ENCODE measurements at regions not wholly inside any gene's neighbourhood (a gene's known extent, or its start where the extent isn't known, plus 50 kb on each side); places are given as distances from the start of the nearest gene placed in this dataset.

DNA sequence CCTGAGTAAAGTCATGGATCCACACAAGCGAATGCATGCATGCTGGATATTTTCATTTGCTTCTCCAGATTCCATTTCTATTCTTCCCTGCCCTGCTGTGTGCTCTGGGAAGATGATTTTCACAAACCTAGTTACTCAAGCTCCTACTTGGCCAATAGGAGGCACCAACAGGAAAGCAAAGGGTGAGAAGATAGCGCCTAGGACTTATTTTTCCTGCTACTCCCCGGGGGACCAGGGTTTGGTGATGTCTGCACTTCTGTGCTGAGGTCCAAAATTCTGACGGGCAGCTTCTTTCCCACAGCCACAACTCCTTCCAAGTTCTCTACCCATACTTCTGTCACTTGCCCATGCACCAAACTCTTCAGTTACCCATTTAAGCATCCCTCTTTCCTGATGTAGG, 509.3 kb upstream of the TENM4 start:
- no peak for DNase-seq (ENCODE audit: low read depth)

GRCh38 chr11:79949574-79949973, 508.7 kb upstream of the TENM4 start:
- no peak for DNase-seq (ENCODE audit: low read depth)

DNA sequence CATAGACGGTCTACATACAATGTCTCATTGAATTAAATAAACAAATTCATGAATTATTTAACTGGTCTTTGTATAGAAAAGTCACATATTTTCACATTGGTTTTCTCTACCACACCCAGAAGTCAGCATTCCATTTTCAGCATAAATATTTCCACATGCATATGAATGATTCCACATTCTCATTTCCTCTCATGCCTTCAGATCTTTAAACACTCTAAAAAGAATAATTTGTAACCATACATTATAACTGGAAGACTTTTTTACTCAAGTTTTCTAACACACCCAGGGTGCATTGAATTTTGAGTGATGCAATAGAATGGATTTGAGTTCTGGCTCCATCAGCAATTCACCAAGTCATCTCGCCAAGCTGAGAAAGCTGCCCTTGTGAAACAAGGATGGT, 501.8 kb upstream of the TENM4 start:
- no peak for DNase-seq (ENCODE audit: low read depth)

GRCh38 chr11:79942090-79942489, 501.3 kb upstream of the TENM4 start:
- DNase-seq (ENCODE audit: low read depth): no peak

DNA sequence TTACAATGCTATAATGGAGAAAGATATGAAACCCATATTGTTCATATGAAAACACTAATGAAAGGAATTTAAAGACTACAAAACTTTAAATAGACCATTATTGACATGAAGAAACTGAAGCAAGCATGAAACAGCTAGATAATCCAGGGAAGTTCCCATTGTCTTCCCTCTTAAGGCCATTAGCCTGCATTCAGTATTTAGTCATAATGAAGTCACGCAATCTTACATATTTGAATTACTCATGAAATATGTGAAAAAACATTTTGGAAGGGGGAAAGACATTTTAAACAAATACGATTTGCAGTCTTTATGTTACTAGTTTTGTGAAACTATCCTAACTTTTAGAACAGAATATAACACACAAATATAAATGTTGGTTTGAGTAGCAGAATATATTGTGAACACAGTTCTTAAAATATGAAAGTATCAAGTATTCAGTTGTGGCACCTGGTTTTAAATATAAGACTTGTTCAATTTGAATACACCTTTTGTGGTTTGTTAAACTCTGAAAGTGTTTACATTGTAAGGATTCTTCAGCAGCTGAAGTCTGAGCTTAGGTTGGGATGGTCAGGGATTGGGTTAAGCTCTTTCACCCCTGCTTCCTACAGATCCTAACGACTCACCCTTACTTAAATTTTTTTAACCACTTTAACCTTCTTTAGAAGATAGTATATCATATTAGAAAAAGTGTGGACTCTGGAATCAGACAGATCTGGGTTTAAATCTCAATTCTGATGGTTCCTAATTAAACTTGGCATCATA, 500.3 kb upstream of the TENM4 start:
- no peak for DNase-seq (ENCODE audit: low read depth)

DNA sequence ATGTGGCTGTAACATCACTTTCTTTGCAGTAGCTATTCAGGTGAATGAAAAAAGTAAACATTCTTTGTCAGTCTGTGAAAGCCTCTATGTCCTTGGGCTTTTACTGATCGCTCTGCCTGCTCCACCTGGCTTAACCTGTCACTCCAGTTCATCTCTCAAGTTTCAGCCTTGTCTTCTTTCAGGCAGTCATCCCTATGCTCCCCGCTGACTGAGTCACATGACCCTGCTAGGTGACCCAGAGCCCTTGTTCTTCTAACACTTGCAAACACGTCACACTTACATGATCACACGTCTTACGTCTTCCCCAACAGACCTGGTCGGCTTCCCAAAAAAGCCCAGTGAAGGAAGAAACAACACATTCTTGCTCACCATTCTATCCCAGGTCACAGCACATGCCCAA, 499.3 kb upstream of the TENM4 start:
- DNase-seq (ENCODE audit: low read depth): no peak

DNA sequence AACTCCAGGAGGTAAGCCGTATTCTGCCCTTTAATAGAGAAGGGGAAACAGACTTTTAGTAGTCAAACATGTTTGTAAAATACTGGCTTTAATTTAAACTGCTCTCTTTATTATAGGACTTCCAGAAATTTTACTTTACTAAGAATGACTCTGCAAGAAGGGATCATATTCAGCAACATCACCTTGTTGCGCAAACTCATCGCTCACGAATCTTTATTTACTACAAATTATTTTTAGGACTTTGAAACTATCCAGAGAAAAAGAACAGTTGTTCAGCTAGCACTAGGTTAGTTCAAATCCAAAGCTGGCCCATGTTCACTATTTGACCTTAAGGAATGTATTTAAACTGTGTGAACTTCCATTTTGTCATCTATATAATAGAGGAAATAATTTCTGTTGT, 498.3 kb upstream of the TENM4 start:
- DNase-seq (ENCODE audit: low read depth): no peak

- no peak for DNase-seq (ENCODE audit: low read depth)
Observed at GRCh38 chr11:79937676-79938334, 497.0 kb upstream of the TENM4 start.

GRCh38 chr11:79932612-79933011, 491.8 kb upstream of the TENM4 start:
- DNase-seq (ENCODE audit: low read depth): no peak

- DNase-seq (ENCODE audit: low read depth): no peak
Observed at GRCh38 chr11:79931692-79932091, 490.9 kb upstream of the TENM4 start.

DNA sequence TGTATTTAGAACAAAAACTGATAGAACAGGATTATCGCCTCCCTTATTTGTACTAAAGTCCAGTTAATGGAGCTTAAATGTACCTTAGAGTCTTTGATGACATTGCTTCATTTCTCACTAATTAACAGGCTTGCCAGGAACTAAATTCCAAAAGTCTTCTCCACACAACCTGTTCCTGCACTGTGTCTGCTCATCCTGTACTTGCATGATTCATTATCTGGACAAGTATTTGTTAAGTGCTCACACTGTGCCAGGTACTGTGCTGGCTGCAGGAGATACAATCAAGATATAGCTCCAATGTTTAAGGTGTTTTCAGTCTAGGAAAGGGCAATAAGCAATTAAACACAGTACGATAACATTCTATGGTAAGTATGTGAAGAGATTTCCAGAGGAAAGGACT, 485.9 kb upstream of the TENM4 start:
- no peak for DNase-seq (ENCODE audit: low read depth)

- no peak for DNase-seq (ENCODE audit: low read depth)
Observed at GRCh38 chr11:79925570-79925969, 484.7 kb upstream of the TENM4 start.

- DNase-seq (ENCODE audit: low read depth): no peak
Observed at GRCh38 chr11:79922641-79923040, 481.8 kb upstream of the TENM4 start.

DNA sequence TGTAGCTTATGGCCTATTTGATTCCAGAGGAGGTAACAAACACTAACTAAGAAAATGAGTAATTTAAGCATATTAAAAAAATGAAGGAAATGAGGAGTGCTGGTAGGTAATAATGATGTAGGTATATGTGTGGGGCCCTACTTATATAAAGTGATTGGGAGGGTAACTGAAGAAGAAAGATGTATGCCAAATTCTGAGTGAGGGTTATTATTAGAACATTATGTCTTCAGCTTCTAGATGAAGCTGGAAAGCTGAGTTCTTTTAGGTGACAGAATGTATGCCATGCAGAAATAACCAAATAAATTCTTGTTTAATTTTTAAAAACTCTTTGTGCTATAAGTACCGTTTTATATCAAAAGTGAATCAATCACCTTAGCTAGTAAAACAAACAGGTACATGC, 479.6 kb upstream of the TENM4 start:
- DNase-seq (ENCODE audit: low read depth): no peak

DNA sequence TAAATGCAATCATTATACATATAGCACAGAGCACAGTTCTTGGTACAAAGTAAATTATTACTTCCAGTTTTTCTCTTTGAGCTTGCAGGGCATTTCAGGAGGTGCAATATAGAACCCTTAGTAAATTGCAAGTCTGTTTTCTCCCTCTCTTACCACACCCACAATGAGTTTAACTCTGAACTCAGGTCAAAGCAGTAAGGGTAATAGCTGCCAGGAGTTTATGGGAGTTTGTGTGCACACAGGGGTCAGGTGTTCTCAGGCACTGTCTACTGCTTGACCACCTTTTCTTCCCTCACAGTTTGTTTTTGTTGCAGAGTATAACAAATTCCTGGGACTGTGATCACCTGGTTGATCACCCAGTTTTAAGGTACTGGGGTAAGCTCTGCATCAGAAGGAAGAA, 478.5 kb upstream of the TENM4 start:
- DNase-seq (ENCODE audit: low read depth): no peak

GRCh38 chr11:79918846-79919245, 478.0 kb upstream of the TENM4 start:
- DNase-seq (ENCODE audit: low read depth): no peak

DNA sequence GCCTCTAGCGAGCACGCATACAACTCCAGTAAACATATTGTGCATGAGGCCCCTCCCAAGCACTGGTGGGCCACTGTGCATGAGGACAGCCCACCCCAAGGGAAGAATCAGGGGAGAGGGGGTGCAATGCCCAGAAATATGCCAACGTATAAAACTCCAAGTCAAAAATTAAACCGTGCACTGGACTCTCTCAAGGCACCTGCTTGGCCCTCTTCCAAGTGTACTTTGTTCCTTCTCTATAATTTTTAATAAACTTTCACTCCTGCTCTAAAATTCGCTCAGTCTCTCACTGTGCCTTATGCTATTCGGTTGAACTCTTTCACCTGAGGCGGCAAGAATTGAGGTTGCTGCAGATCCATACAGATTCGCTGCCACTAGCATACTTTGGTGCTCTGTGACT, 465.3 kb upstream of the TENM4 start:
- DNase-seq (ENCODE audit: low read depth): no peak

DNA sequence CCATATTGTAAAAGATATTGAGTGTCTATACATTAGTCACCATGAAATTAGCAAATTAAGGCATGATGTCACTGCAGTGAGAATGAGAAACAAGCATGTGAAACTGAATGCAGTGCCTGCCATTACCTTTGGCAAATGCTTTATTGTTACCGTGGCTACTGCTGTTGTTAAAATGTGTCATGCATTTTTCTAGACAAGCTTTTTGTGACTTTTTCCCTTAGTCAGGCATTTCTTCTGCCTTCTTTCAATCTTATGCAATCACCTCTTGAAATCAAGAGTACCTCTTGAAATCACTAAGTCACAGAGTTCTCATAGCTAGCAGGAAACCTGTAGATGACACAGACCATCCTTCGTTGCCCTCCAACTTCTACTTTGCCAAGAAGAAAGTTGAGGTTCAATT, 461.7 kb upstream of the TENM4 start:
- DNase-seq (ENCODE audit: low read depth): no peak

DNA sequence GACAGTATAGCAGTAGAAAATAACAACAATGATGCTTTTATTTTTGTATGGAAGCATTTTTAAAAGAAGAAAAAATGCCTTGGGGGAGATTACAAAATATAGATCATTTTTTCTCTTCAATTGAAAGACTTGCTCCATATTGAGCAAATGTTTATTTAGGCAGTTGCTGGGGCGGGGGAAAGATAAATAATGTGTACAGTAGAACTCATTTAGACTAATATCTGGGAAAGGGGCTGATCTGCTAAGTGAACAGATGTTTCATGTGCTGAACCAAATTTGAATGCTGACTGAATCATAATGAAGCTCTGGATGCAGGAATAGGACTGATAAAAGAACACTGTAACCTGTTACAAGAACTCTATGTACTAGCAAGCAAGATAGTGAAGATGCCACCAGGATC, 457.1 kb upstream of the TENM4 start:
- no peak for DNase-seq (ENCODE audit: low read depth)

DNA sequence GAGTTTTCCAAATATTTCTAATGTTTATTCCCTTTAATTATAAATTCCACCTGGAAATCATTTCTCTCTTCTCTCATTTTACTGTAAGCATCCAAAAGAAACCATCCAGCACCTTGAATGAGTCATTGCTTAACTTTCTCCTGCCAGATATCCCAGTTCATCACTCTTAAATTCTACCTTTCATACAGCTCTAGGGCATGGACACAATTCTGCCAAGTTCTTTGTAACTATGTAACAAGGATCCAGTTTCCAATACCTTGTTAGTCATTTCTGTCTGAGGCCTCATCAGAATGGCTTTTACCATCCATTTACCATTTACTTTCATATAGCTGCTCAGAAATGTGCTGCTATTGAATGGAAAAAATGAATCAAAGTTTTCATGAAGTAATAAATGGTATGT, 455.4 kb upstream of the TENM4 start:
- DNase-seq (ENCODE audit: low read depth): no peak

- DNase-seq (ENCODE audit: low read depth): no peak
Observed at GRCh38 chr11:79894111-79894510, 453.3 kb upstream of the TENM4 start.

- DNase-seq (ENCODE audit: low read depth): no peak
Observed at GRCh38 chr11:79890272-79890671, 449.4 kb upstream of the TENM4 start.

- DNase-seq (ENCODE audit: low read depth): no peak
Observed at GRCh38 chr11:79864882-79865281, 424.1 kb upstream of the TENM4 start.

- DNase-seq (ENCODE audit: low read depth): no peak
Observed at GRCh38 chr11:79860336-79860735, 419.5 kb upstream of the TENM4 start.

Measured in CMK (cell line).